Activated CD8-positive, alpha-beta T cell treated with anti-CD3 and anti-CD28 coated beads for 36 hours (primary cell): ENCODE measurements at regions not wholly inside any gene's neighbourhood (a gene's known extent, or its start where the extent isn't known, plus 50 kb on each side); places are given as distances from the start of the nearest gene placed in this dataset.

Experiments
- ATAC-seq: fragments of 200-7000 bp; cut with Tn5 transposase; one replicate; pipeline ENCODE4 v1.10.0; 2021; ENCODE audit warnings: mild to moderate bottlenecking, moderate library complexity
- CTCF ChIA-PET: fragments of 350-600 bp; sonication (Branson Sonifier 250); formaldehyde crosslinking; loops from one replicate; lab custom pipeline; 2021; ENCODE audit warnings: antibody characterized with exemption; lab: Charles Lee
- POLR2A ChIA-PET: fragments of 350-600 bp; sonication (Branson Sonifier 250); formaldehyde crosslinking; loops from one replicate; lab custom pipeline; 2021; ENCODE audit warnings: antibody characterized with exemption; lab: Charles Lee
- DNase-seq: peaks from one replicate; pipeline ENCODE4 v3.0.0-alpha.2; 2020
- H3K27ac Mint-ChIP-seq: one replicate; pipeline ENCODE4 v1.8.0; 2021; ENCODE audit warnings: mild to moderate bottlenecking, mixed read lengths
- H3K27me3 Mint-ChIP-seq: one replicate; pipeline ENCODE4 v1.8.0; 2021; ENCODE audit warnings: mixed read lengths
- H3K36me3 Mint-ChIP-seq: one replicate; pipeline ENCODE4 v1.8.0; 2021; ENCODE audit warnings: low read depth, mixed read lengths
- H3K4me1 Mint-ChIP-seq: one replicate; pipeline ENCODE4 v1.8.0; 2021; ENCODE audit warnings: low read depth, mixed read lengths
- H3K4me3 Mint-ChIP-seq: one replicate; pipeline ENCODE4 v1.8.0; 2021; ENCODE audit warnings: mild to moderate bottlenecking, moderate library complexity, mixed read lengths
- H3K9me3 Mint-ChIP-seq: one replicate; pipeline ENCODE4 v1.8.0; 2021; ENCODE audit warnings: mixed read lengths
- intact Hi-C: fragments of 100-400 bp; cut with micrococcal nuclease; formaldehyde crosslinking; loops from one replicate; pipeline ENCODE4 v1.10.0; 2022
- TF ChIP-seq, protein P1 (sequence below): fragments of 200-600 bp; IDR thresholded peaks from one replicate; pipeline ENCODE4 v1.8.0; 2022; ENCODE audit warnings: antibody characterized with exemption, mild to moderate bottlenecking

DNA sequence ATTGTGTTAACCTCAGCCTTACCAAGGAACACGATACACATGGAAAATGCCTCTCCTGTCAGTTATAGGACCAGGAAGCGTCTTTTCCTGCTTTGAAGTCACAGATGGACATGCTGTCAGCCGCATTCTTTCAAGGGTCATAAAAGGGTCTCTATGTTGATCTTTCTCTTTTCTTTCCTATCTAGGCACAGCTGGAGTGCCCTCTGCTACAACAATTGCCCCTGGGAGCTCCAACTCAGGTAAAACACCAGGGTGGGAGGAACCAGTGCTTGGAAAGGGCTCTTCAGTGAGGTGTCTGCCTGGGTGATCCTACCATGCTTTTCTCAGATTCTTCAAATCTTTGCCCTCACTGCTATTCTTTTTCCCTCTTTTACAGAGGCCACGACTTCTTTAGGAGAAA, 157.4 kb upstream of the CNTN1 start:
- H3K27me3 Mint-ChIP-seq, result no peaks in the 10 kb centered on the region
- intact Hi-C loops, result no loop called here
- ATAC-seq (no peak), DNase-seq (no peak)
- H3K9me3 Mint-ChIP-seq, result no peaks in the 10 kb centered on the region
- POLR2A ChIA-PET, result no interaction called here
- no peak overlapping the region for H3K4me3 Mint-ChIP-seq
- CTCF ChIA-PET, result no interaction called here
- H3K36me3 Mint-ChIP-seq, result no peaks in the 10 kb centered on the region
- H3K4me1 Mint-ChIP-seq, result no peaks in the 10 kb centered on the region
- TF ChIP-seq, protein P1, sequence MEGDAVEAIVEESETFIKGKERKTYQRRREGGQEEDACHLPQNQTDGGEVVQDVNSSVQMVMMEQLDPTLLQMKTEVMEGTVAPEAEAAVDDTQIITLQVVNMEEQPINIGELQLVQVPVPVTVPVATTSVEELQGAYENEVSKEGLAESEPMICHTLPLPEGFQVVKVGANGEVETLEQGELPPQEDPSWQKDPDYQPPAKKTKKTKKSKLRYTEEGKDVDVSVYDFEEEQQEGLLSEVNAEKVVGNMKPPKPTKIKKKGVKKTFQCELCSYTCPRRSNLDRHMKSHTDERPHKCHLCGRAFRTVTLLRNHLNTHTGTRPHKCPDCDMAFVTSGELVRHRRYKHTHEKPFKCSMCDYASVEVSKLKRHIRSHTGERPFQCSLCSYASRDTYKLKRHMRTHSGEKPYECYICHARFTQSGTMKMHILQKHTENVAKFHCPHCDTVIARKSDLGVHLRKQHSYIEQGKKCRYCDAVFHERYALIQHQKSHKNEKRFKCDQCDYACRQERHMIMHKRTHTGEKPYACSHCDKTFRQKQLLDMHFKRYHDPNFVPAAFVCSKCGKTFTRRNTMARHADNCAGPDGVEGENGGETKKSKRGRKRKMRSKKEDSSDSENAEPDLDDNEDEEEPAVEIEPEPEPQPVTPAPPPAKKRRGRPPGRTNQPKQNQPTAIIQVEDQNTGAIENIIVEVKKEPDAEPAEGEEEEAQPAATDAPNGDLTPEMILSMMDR, result no peak
- H3K27ac Mint-ChIP-seq, result no peak overlapping the region

DNA sequence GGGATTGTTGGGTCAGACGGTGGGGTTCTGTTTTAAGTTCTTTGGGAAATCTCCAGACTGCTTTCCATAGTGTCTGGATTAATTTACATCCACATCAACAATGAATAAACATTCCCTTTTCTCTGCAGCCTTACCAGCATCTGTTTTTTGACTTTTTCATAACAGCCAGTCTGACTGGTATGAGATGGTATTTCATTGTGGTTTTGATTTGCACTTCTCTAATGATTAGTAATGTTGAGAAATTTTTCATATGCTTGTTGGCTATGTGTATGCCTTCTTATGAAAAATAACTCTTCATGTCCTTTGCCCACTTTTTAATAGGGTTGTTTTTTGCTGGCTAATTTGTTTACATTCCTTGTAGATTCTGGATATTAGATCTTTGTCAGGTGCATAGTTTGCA, 140.8 kb upstream of the CNTN1 start:
- no peaks in the 10 kb centered on the region for H3K4me1 Mint-ChIP-seq
- H3K36me3 Mint-ChIP-seq, result no peaks in the 10 kb centered on the region
- ATAC-seq, result no peak
- peaks cover 8% of the 10 kb centered on the region for H3K9me3 Mint-ChIP-seq
- H3K27ac Mint-ChIP-seq, result no peak overlapping the region
- ChIA-PET CTCF (no interaction called here), POLR2A (no interaction called here)
- H3K4me3 Mint-ChIP-seq, result no peak overlapping the region
- no peak for DNase-seq
- no peaks in the 10 kb centered on the region for H3K27me3 Mint-ChIP-seq
- TF ChIP-seq, protein P1, result no peak
- intact Hi-C loops, result no loop called here

DNA sequence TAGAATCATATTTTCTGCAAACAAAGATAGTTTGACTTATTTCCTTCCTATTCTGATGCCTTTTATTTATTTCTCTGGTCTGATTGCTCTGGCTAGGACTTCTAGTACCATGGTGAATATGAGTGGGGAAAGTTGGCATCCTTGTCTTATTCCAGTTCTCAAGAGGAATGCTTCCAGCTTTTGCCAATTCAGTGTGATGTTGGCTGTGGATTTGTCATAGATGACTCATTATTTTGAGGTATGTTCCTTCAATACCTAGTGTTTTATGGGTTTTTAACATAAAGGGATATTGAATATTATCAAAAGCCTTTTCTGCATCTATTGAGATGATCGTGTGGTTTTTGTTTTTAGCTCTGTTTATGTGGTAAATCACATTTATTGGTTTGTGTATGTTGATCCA, 139.4 kb upstream of the CNTN1 start:
- ChIA-PET CTCF (no interaction called here), POLR2A (no interaction called here)
- Mint-ChIP-seq H3K9me3 (peaks cover 8% of the 10 kb centered on the region), H3K27ac (no peak overlapping the region), H3K4me1 (no peaks in the 10 kb centered on the region), H3K27me3 (no peaks in the 10 kb centered on the region), H3K4me3 (no peak overlapping the region), H3K36me3 (no peaks in the 10 kb centered on the region)
- DNase-seq, result no peak
- TF ChIP-seq, protein P1, result no peak
- ATAC-seq, result no peak
- intact Hi-C loops, result no loop called here

DNA sequence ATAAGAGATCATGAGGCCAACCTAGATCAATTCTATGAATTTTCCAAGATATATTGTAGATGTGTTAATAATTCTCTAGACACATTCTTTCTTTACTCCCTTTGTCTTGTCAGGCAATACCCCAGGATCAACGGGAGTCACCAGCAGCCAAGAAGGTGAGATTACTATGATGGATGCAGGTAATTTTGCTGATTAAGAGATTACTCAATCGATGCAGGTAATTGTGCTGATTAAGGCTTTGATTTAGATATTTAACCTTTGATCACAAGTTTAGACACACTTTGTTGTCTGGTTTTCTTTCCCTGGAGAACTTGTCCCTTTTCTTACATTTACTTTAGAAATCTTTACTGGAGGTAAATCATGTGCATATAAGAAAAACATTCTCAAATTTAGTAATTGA, 134.3 kb upstream of the CNTN1 start:
- Mint-ChIP-seq H3K27ac (no peak overlapping the region), H3K27me3 (no peaks in the 10 kb centered on the region), H3K4me3 (no peak overlapping the region), H3K4me1 (no peaks in the 10 kb centered on the region), H3K36me3 (no peaks in the 10 kb centered on the region), H3K9me3 (peaks cover 4% of the 10 kb centered on the region)
- ChIA-PET CTCF (no interaction called here), POLR2A (no interaction called here)
- TF ChIP-seq, protein P1, result no peak
- DNase-seq (no peak), ATAC-seq (no peak)
- intact Hi-C loops, result no loop called here

DNA sequence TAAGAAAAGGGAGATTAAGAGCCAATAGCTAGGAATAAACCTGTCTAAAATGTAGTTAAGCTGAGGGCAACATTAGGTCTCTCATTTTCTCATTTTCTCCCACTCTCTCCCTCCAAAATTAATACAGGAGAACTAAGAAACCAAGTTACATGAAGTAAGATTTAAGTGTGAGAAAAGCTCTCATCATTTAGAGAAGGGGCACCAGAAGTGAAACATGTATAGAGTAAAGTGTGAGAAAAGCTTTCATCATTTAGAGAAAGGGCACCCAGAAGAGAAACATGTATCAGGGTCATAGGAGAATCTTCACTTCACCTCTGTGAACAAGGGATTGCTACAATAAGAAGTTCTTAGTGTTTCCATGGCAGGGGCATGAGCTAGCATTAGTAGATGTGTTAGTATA, 132.4 kb upstream of the CNTN1 start:
- Mint-ChIP-seq H3K36me3 (no peaks in the 10 kb centered on the region), H3K27me3 (no peaks in the 10 kb centered on the region), H3K4me3 (no peak overlapping the region), H3K4me1 (no peaks in the 10 kb centered on the region), H3K9me3 (peaks cover 2% of the 10 kb centered on the region), H3K27ac (no peak overlapping the region)
- POLR2A ChIA-PET, result no interaction called here
- DNase-seq (no peak), ATAC-seq (no peak)
- intact Hi-C loops, result no loop called here
- TF ChIP-seq, protein P1, result no peak
- CTCF ChIA-PET, result no interaction called here
